ENCODE measurements at regions not wholly inside any gene's neighbourhood (a gene's known extent, or its start where the extent isn't known, plus 50 kb on each side); places are given as distances from the start of the nearest gene placed in this dataset.
"Not testable (repeated sequence)": the region's sequence is repeated elsewhere in the genome, so short reads cannot be mapped to it uniquely, and the experiment has no call there.

GRCh38 chr3:34511891-34512290, 713.5 kb downstream of the PDCD6IP start:
- H4K20me1 ChIP-seq (ENCODE audit: low read depth, low read length): no peaks in the 10 kb centered on the region
- H3K9ac ChIP-seq (ENCODE audit: low read length): no peak overlapping the region
- H3K36me3 ChIP-seq (ENCODE audit: low read length): no peaks in the 10 kb centered on the region
- H3K27me3 ChIP-seq (ENCODE audit: low read length): no peaks in the 10 kb centered on the region
- no peaks in the 10 kb centered on the region for H3F3A ChIP-seq (ENCODE audit: insufficient read depth)
- no peaks in the 10 kb centered on the region for H3K79me2 ChIP-seq (ENCODE audit: insufficient read depth, low read length)
- H3K27ac ChIP-seq (ENCODE audit: low read depth, low read length): no peak overlapping the region
- H3K4me2 ChIP-seq (ENCODE audit: low read depth, low read length, poor library complexity, severe bottlenecking): no peak overlapping the region
- H2AFZ ChIP-seq (ENCODE audit: low read depth, low read length, severe bottlenecking): no peak overlapping the region
- TF ChIP-seq EZH2phosphoT487 (conservative IDR thresholded peaks at IDR 0.05; ENCODE audit: low read length): no peak
- no peak overlapping the region for H3K4me3 ChIP-seq (ENCODE audit: insufficient read depth, low read length, poor library complexity, severe bottlenecking)
- H3K9me3 ChIP-seq (ENCODE audit: insufficient read depth, low read length): no peaks in the 10 kb centered on the region
- no peaks in the 10 kb centered on the region for H3K9me2 ChIP-seq (replicated peaks; ENCODE audit: insufficient read depth, low read length)

GRCh38 chr3:34519008-34519407, 720.6 kb downstream of the PDCD6IP start:
- H3K4me3 ChIP-seq (ENCODE audit: insufficient read depth, low read length, poor library complexity, severe bottlenecking); H3K79me2 ChIP-seq (ENCODE audit: insufficient read depth, low read length); H3F3A ChIP-seq (ENCODE audit: insufficient read depth); H4K20me1 ChIP-seq (ENCODE audit: low read depth, low read length); H3K27ac ChIP-seq (ENCODE audit: low read depth, low read length); H2AFZ ChIP-seq (ENCODE audit: low read depth, low read length, severe bottlenecking); H3K27me3 ChIP-seq (ENCODE audit: low read length); H3K9ac ChIP-seq (ENCODE audit: low read length); H3K36me3 ChIP-seq (ENCODE audit: low read length); H3K9me3 ChIP-seq (ENCODE audit: insufficient read depth, low read length); H3K9me2 ChIP-seq (replicated peaks; ENCODE audit: insufficient read depth, low read length); H3K4me2 ChIP-seq (ENCODE audit: low read depth, low read length, poor library complexity, severe bottlenecking): not testable (repeated sequence)

GRCh38 chr3:34531156-34531555, 732.7 kb downstream of the PDCD6IP start:
- Histone ChIP-seq H3K9me2 (replicated peaks; ENCODE audit: insufficient read depth, low read length) (no peaks in the 10 kb centered on the region), H3K9ac (ENCODE audit: low read length) (no peak overlapping the region), H3K4me3 (ENCODE audit: insufficient read depth, low read length, poor library complexity, severe bottlenecking) (no peak overlapping the region), H3F3A (ENCODE audit: insufficient read depth) (no peaks in the 10 kb centered on the region), H3K79me2 (ENCODE audit: insufficient read depth, low read length) (no peaks in the 10 kb centered on the region), H4K20me1 (ENCODE audit: low read depth, low read length) (no peaks in the 10 kb centered on the region), H3K4me2 (ENCODE audit: low read depth, low read length, poor library complexity, severe bottlenecking) (no peak overlapping the region), H3K27me3 (ENCODE audit: low read length) (no peaks in the 10 kb centered on the region), H3K36me3 (ENCODE audit: low read length) (no peaks in the 10 kb centered on the region), H3K9me3 (ENCODE audit: insufficient read depth, low read length) (no peaks in the 10 kb centered on the region), H2AFZ (ENCODE audit: low read depth, low read length, severe bottlenecking) (no peak overlapping the region), H3K27ac (ENCODE audit: low read depth, low read length) (no peak overlapping the region)
- TF ChIP-seq EZH2phosphoT487 (conservative IDR thresholded peaks at IDR 0.05; ENCODE audit: low read length) (no peak), CTCF (IDR thresholded peaks at IDR 0.05; ENCODE audit: insufficient read depth, low read length, poor library complexity, severe bottlenecking) (no peak)

GRCh38 chr3:34533451-34533850, 735.0 kb downstream of the PDCD6IP start:
- Histone ChIP-seq H3K9me2 (replicated peaks; ENCODE audit: insufficient read depth, low read length) (no peaks in the 10 kb centered on the region), H3K4me3 (ENCODE audit: insufficient read depth, low read length, poor library complexity, severe bottlenecking) (no peak overlapping the region), H3K9me3 (ENCODE audit: insufficient read depth, low read length) (no peaks in the 10 kb centered on the region), H3K9ac (ENCODE audit: low read length) (no peak overlapping the region), H3K79me2 (ENCODE audit: insufficient read depth, low read length) (no peaks in the 10 kb centered on the region), H3K4me2 (ENCODE audit: low read depth, low read length, poor library complexity, severe bottlenecking) (no peak overlapping the region), H3K27ac (ENCODE audit: low read depth, low read length) (no peak overlapping the region), H3K36me3 (ENCODE audit: low read length) (no peaks in the 10 kb centered on the region), H2AFZ (ENCODE audit: low read depth, low read length, severe bottlenecking) (no peak overlapping the region), H4K20me1 (ENCODE audit: low read depth, low read length) (no peaks in the 10 kb centered on the region), H3K27me3 (ENCODE audit: low read length) (no peaks in the 10 kb centered on the region), H3F3A (ENCODE audit: insufficient read depth) (no peaks in the 10 kb centered on the region)
- TF ChIP-seq CTCF (IDR thresholded peaks at IDR 0.05; ENCODE audit: insufficient read depth, low read length, poor library complexity, severe bottlenecking) (no peak), EZH2phosphoT487 (conservative IDR thresholded peaks at IDR 0.05; ENCODE audit: low read length) (no peak)
